ENCODE measurements at regions not wholly inside any gene's neighbourhood (a gene's known extent, or its start where the extent isn't known, plus 50 kb on each side); places are given as distances from the start of the nearest gene placed in this dataset.

- TF ChIP-seq CTCF (IDR thresholded peaks at IDR 0.05) (no peak), POLR2AphosphoS5 (IDR thresholded peaks at IDR 0.05) (no peak)
These were observed 180.2 kb downstream of the PTPN20 start for GRCh38 chr10:47091421-47091820.

Measured in esophagus muscularis mucosa (tissue), 3 donors.